ENCODE measurements at regions not wholly inside any gene's neighbourhood (a gene's known extent, or its start where the extent isn't known, plus 50 kb on each side); places are given as distances from the start of the nearest gene placed in this dataset.

GRCh38 chr9:8095672-8096086 lies 296.1 kb upstream of the DMAC1 start:
- no peak for TF ChIP-seq POLR2A (IDR thresholded peaks at IDR 0.05; ENCODE audit: low read depth)
- no peak for TF ChIP-seq CTCF (IDR thresholded peaks at IDR 0.05)
